ENCODE measurements at regions not wholly inside any gene's neighbourhood (a gene's known extent, or its start where the extent isn't known, plus 50 kb on each side); places are given as distances from the start of the nearest gene placed in this dataset.

- Mint-ChIP-seq H3K36me3 (ENCODE audit: low read depth, unreplicated experiment) (no peaks in the 10 kb centered on the region), H3K27me3 (ENCODE audit: low read depth, unreplicated experiment) (no peaks in the 10 kb centered on the region), H3K4me1 (ENCODE audit: low read depth, unreplicated experiment) (no peaks in the 10 kb centered on the region), H3K9me3 (ENCODE audit: unreplicated experiment) (peaks cover 10% of the 10 kb centered on the region), H3K27ac (ENCODE audit: unreplicated experiment) (no peak overlapping the region), H3K4me3 (ENCODE audit: unreplicated experiment) (no peak overlapping the region)
- Histone ChIP-seq H3K27ac (ENCODE audit: low read depth, low read length) (no peak overlapping the region), H3K9me3 (ENCODE audit: insufficient read depth, low read depth, low read length) (peaks cover 4% of the 10 kb centered on the region), H3K27me3 (ENCODE audit: insufficient read depth, low read length) (no peaks in the 10 kb centered on the region), H3K4me2 (ENCODE audit: low read length) (no peak overlapping the region), H2AFZ (ENCODE audit: low read depth, low read length) (no peak overlapping the region), H3K79me2 (ENCODE audit: insufficient read depth, low read length) (no peaks in the 10 kb centered on the region), H3K36me3 (ENCODE audit: insufficient read depth, low read length) (no peaks in the 10 kb centered on the region), H4K20me1 (ENCODE audit: insufficient read depth, low read length) (no peaks in the 10 kb centered on the region), H3K4me3 (ENCODE audit: insufficient read depth, low read depth, low read length) (no peak overlapping the region), H3K4me1 (ENCODE audit: insufficient read depth, low read length) (no peaks in the 10 kb centered on the region), H3K9ac (ENCODE audit: low read length) (no peak overlapping the region)
- TF ChIP-seq, protein P1, sequence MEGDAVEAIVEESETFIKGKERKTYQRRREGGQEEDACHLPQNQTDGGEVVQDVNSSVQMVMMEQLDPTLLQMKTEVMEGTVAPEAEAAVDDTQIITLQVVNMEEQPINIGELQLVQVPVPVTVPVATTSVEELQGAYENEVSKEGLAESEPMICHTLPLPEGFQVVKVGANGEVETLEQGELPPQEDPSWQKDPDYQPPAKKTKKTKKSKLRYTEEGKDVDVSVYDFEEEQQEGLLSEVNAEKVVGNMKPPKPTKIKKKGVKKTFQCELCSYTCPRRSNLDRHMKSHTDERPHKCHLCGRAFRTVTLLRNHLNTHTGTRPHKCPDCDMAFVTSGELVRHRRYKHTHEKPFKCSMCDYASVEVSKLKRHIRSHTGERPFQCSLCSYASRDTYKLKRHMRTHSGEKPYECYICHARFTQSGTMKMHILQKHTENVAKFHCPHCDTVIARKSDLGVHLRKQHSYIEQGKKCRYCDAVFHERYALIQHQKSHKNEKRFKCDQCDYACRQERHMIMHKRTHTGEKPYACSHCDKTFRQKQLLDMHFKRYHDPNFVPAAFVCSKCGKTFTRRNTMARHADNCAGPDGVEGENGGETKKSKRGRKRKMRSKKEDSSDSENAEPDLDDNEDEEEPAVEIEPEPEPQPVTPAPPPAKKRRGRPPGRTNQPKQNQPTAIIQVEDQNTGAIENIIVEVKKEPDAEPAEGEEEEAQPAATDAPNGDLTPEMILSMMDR (IDR thresholded peaks at IDR 0.05; ENCODE audit: insufficient read depth, low read depth, low read length): no peak
- TF ChIP-seq EZH2 (IDR thresholded peaks at IDR 0.05; ENCODE audit: insufficient read depth, low read length): no peak
- FAIRE-seq: no peak
- no peak for DNase-seq (ENCODE audit: low read depth)
Measured at GRCh38 chr6:141956046-141956761, 176.5 kb upstream of the GJE1 start.

DNA sequence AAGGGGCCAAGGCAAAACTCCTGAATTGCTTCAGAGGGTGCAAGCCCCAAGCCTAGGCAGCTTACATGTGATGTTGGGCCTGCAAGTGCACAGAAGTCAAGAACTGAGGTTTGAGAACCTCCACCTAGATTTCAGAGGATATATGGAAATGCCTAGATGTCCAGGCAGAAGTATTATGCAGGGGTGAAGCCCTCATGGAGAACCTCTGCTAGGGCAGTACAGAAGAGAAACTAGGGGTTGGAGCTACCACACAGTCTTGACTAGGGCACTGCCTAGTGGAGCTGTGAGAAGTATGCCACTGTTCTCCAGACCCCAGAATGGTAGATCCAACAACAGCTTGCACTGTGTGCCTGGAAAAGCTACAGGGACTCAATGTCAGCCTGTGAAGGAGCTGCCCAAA lies 179.7 kb upstream of the GJE1 start:
- FAIRE-seq: no peak
- Histone ChIP-seq H3K36me3 (ENCODE audit: insufficient read depth, low read length) (no peaks in the 10 kb centered on the region), H3K4me2 (ENCODE audit: low read length) (no peak overlapping the region), H3K27me3 (ENCODE audit: insufficient read depth, low read length) (no peaks in the 10 kb centered on the region), H3K9ac (ENCODE audit: low read length) (no peak overlapping the region), H3K27ac (ENCODE audit: low read depth, low read length) (no peak overlapping the region), H3K4me3 (ENCODE audit: insufficient read depth, low read depth, low read length) (no peak overlapping the region), H2AFZ (ENCODE audit: low read depth, low read length) (no peak overlapping the region), H4K20me1 (ENCODE audit: insufficient read depth, low read length) (no peaks in the 10 kb centered on the region), H3K9me3 (ENCODE audit: insufficient read depth, low read depth, low read length) (peaks cover 4% of the 10 kb centered on the region), H3K4me1 (ENCODE audit: insufficient read depth, low read length) (no peaks in the 10 kb centered on the region), H3K79me2 (ENCODE audit: insufficient read depth, low read length) (no peaks in the 10 kb centered on the region)
- no peak overlapping the region for H3K4me3 Mint-ChIP-seq (ENCODE audit: unreplicated experiment)
- H3K4me1 Mint-ChIP-seq (ENCODE audit: low read depth, unreplicated experiment): no peaks in the 10 kb centered on the region
- peaks cover 10% of the 10 kb centered on the region for H3K9me3 Mint-ChIP-seq (ENCODE audit: unreplicated experiment)
- no peaks in the 10 kb centered on the region for H3K27me3 Mint-ChIP-seq (ENCODE audit: low read depth, unreplicated experiment)
- no peak for DNase-seq (ENCODE audit: low read depth)
- no peaks in the 10 kb centered on the region for H3K36me3 Mint-ChIP-seq (ENCODE audit: low read depth, unreplicated experiment)
- H3K27ac Mint-ChIP-seq (ENCODE audit: unreplicated experiment): no peak overlapping the region
- TF ChIP-seq, protein P1 (IDR thresholded peaks at IDR 0.05; ENCODE audit: insufficient read depth, low read depth, low read length): no peak
- TF ChIP-seq EZH2 (IDR thresholded peaks at IDR 0.05; ENCODE audit: insufficient read depth, low read length): no peak

DNA sequence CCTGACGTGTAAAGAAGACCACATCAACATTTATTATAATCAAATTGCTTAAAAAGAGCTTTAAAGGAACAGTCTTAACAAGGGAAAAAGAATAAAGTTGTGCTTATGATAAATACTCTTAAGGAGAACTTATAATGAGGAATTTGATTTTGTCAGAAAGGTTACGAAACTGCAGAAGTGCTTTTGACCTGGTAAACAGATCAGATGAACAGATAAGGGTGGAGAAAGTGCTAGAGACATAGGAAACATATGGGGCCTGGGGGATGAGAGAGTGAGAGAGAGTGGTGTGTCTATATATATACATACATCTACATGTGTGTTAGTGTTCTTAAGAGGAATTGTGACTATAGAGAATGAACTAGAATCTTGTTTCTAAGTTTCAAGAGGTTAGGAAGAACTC lies 186.2 kb upstream of the GJE1 start:
- Histone ChIP-seq H3K27me3 (ENCODE audit: insufficient read depth, low read length) (no peaks in the 10 kb centered on the region), H4K20me1 (ENCODE audit: insufficient read depth, low read length) (no peaks in the 10 kb centered on the region), H3K9me3 (ENCODE audit: insufficient read depth, low read depth, low read length) (no peaks in the 10 kb centered on the region), H3K4me1 (ENCODE audit: insufficient read depth, low read length) (no peaks in the 10 kb centered on the region), H3K79me2 (ENCODE audit: insufficient read depth, low read length) (no peaks in the 10 kb centered on the region), H3K4me3 (ENCODE audit: insufficient read depth, low read depth, low read length) (no peak overlapping the region), H3K36me3 (ENCODE audit: insufficient read depth, low read length) (no peaks in the 10 kb centered on the region), H3K4me2 (ENCODE audit: low read length) (no peak overlapping the region), H2AFZ (ENCODE audit: low read depth, low read length) (no peak overlapping the region), H3K27ac (ENCODE audit: low read depth, low read length) (no peak overlapping the region), H3K9ac (ENCODE audit: low read length) (no peak overlapping the region)
- no peak overlapping the region for H3K27ac Mint-ChIP-seq (ENCODE audit: unreplicated experiment)
- TF ChIP-seq, protein P1 (IDR thresholded peaks at IDR 0.05; ENCODE audit: insufficient read depth, low read depth, low read length): no peak
- no peak for TF ChIP-seq EZH2 (IDR thresholded peaks at IDR 0.05; ENCODE audit: insufficient read depth, low read length)
- peaks cover 5% of the 10 kb centered on the region for H3K9me3 Mint-ChIP-seq (ENCODE audit: unreplicated experiment)
- H3K4me3 Mint-ChIP-seq (ENCODE audit: unreplicated experiment): no peak overlapping the region
- H3K27me3 Mint-ChIP-seq (ENCODE audit: low read depth, unreplicated experiment): no peaks in the 10 kb centered on the region
- FAIRE-seq (no peak), DNase-seq (ENCODE audit: low read depth) (no peak)
- H3K36me3 Mint-ChIP-seq (ENCODE audit: low read depth, unreplicated experiment): no peaks in the 10 kb centered on the region
- no peaks in the 10 kb centered on the region for H3K4me1 Mint-ChIP-seq (ENCODE audit: low read depth, unreplicated experiment)
